HEK293 (cell line): ENCODE measurements at regions not wholly inside any gene's neighbourhood (a gene's known extent, or its start where the extent isn't known, plus 50 kb on each side); places are given as distances from the start of the nearest gene placed in this dataset.
"Not testable (repeated sequence)": the region's sequence is repeated elsewhere in the genome, so short reads cannot be mapped to it uniquely, and the experiment has no call there.

ENCODE experiments used
- CTCF ChIP-seq: fragments of 450-650 bp; formaldehyde crosslinking; IDR thresholded peaks from 2 replicates; pipeline ENCODE4 v1.5.1; 2016; ENCODE audit warnings: missing biosample characterization, missing genetic modification characterization
- PRDM6 ChIP-seq: fragments of 450-650 bp; formaldehyde crosslinking; IDR thresholded peaks from 2 replicates; pipeline ENCODE4 v1.5.1; 2017; ENCODE audit warnings: missing biosample characterization, missing genetic modification characterization
- SALL2 ChIP-seq: fragments of 450-650 bp; formaldehyde crosslinking; IDR thresholded peaks from 2 replicates; pipeline ENCODE4 v1.5.0; 2017; ENCODE audit warnings: missing biosample characterization, mild to moderate bottlenecking, missing genetic modification characterization, borderline replicate concordance
- SETDB1 ChIP-seq: IDR thresholded peaks from one replicate; pipeline ENCODE4 v1.6.1; 2017; ENCODE audit warnings: mild to moderate bottlenecking, low read length, moderate library complexity, mixed read lengths; ENCODE audit not compliant: insufficient read length
- TCF7L2 ChIP-seq: IDR thresholded peaks from 2 replicates; pipeline ENCODE4 v1.6.1; 2011; ENCODE audit warnings: low read depth, mild to moderate bottlenecking, inconsistent platforms, low read length, moderate library complexity, borderline replicate concordance
- TRIM28 ChIP-seq: IDR thresholded peaks from 2 replicates; pipeline ENCODE4 v1.6.1; 2011; ENCODE audit warnings: low read length, control low read depth, borderline replicate concordance
- ZBTB7A ChIP-seq: fragments of 450-650 bp; formaldehyde crosslinking; IDR thresholded peaks from 2 replicates; pipeline ENCODE4 v1.5.1; 2016; ENCODE audit warnings: low read depth, missing biosample characterization, missing genetic modification characterization
- ZEB2 ChIP-seq: fragments of 450-650 bp; formaldehyde crosslinking; IDR thresholded peaks from 2 replicates; pipeline ENCODE4 v1.5.1; 2016; ENCODE audit warnings: missing biosample characterization, missing genetic modification characterization
- ZNF133 ChIP-seq: fragments of 450-650 bp; formaldehyde crosslinking; IDR thresholded peaks from 2 replicates; pipeline ENCODE4 v1.5.1; 2016; ENCODE audit warnings: missing biosample characterization, missing genetic modification characterization
- ZNF16 ChIP-seq: fragments of 450-650 bp; formaldehyde crosslinking; IDR thresholded peaks from 2 replicates; pipeline ENCODE4 v1.5.1; 2016; ENCODE audit warnings: low read depth, missing biosample characterization, missing genetic modification characterization
- ZNF274 ChIP-seq, 2 experiments: fragments of 200-500 bp in 1 of 2; fragments of 450-650 bp in 1 of 2; sonication (Bioruptor generic) in 1 of 2; formaldehyde crosslinking in 1 of 2; IDR thresholded peaks; 2 replicates each; pipeline versions ENCODE4 v1.5.1 to v1.6.1; 2014 to 2016; ENCODE audit warnings: borderline replicate concordance in 1 of 2, inconsistent platforms in 1 of 2, low read length in 1 of 2, missing biosample characterization in 1 of 2, missing genetic modification characterization in 1 of 2
- ZNF366 ChIP-seq: fragments of 450-650 bp; formaldehyde crosslinking; conservative IDR thresholded peaks from 2 replicates; pipeline ENCODE4 v1.5.1; 2016; ENCODE audit warnings: missing biosample characterization, missing genetic modification characterization
- ZNF670 ChIP-seq: fragments of 450-650 bp; formaldehyde crosslinking; IDR thresholded peaks from 2 replicates; pipeline ENCODE4 v1.5.1; 2016; ENCODE audit warnings: missing biosample characterization, missing genetic modification characterization, low read depth

- not testable (repeated sequence) for TF ChIP-seq CTCF (tag by site-specific recombination); PRDM6 (tag by site-specific recombination); TCF7L2; TRIM28; ZNF366 (tag by site-specific recombination); ZNF670 (tag by site-specific recombination); ZNF274 (IDR thresholded peaks at IDR 0.05; ENCODE audit: low read length); ZNF274 (tag by site-specific recombination; IDR thresholded peaks at IDR 0.05; ENCODE audit: borderline replicate concordance); ZNF16; SALL2 (tag by site-specific recombination); SETDB1; ZBTB7A (tag by site-specific recombination); ZEB2; ZNF133 (tag by site-specific recombination)
Observed at GRCh38 chr12:8382556-8382955, 73.2 kb upstream of the CLEC6A start.
